Esophagus (tissue), 2 donors: ENCODE measurements at regions not wholly inside any gene's neighbourhood (a gene's known extent, or its start where the extent isn't known, plus 50 kb on each side); places are given as distances from the start of the nearest gene placed in this dataset.

ENCODE experiments used
- H3K27ac ChIP-seq, 2 donors: one replicate each; pipeline ENCODE4 v1.5.1; 2013; ENCODE audit warnings: low read depth in 2 of 2, mild to moderate bottlenecking in 2 of 2, inconsistent platforms in 1 of 2, low read length in 1 of 2, moderate library complexity in 1 of 2
- H3K27me3 ChIP-seq, 2 donors: one replicate each; pipeline ENCODE4 v1.6.1; 2013; ENCODE audit warnings: low read length in 2 of 2, control low read depth in 1 of 2, mild to moderate bottlenecking in 1 of 2; ENCODE audit not compliant: insufficient read depth in 2 of 2, control insufficient read depth in 1 of 2
- H3K36me3 ChIP-seq, 2 donors: one replicate each; pipeline ENCODE4 v1.6.1; 2013; ENCODE audit warnings: low read length in 1 of 2; ENCODE audit not compliant: control insufficient read depth in 2 of 2, insufficient read depth in 2 of 2
- H3K4me1 ChIP-seq, 2 donors: one replicate each; pipeline ENCODE4 v1.6.1; 2013; ENCODE audit warnings: low read length in 1 of 2; ENCODE audit not compliant: control insufficient read depth in 2 of 2, insufficient read depth in 2 of 2
- H3K4me3 ChIP-seq, 2 donors: one replicate each; pipeline ENCODE4 v1.5.1; 2013; ENCODE audit warnings: low read length in 2 of 2, mild to moderate bottlenecking in 2 of 2, low read depth in 1 of 2, moderate library complexity in 1 of 2
- H3K9me3 ChIP-seq, 2 donors: one replicate each; pipeline ENCODE4 v1.6.1; 2013; ENCODE audit warnings: mild to moderate bottlenecking in 2 of 2, low read depth in 1 of 2, low read length in 1 of 2, moderate library complexity in 1 of 2; ENCODE audit not compliant: control insufficient read depth in 2 of 2, insufficient read depth in 1 of 2
- WGBS, 2 donors: extraction: QIAGEN DNeasy Blood & Tissue Kit; methylation state at CpG; one replicate each; pipeline ENCODE4 v1.1.7; 2013; 5-methylcytosine and 5-hydroxymethylcytosine counted together
- donor health status: healthy with polysubstance abuse.
- donor health status: Bipolar disorder and iron deficiency.

- no peaks in the 10 kb centered on the region for H3K4me1 ChIP-seq
- H3K27ac ChIP-seq, result no peak overlapping the region
- no peak overlapping the region for H3K4me3 ChIP-seq
- peaks cover 0 to under 1% of the 10 kb centered on the region in 2 donors for H3K9me3 ChIP-seq
- no peaks in the 10 kb centered on the region for H3K27me3 ChIP-seq
- 68 to 76% methylated on average over 5 of the region's 5 CpGs for WGBS, 2 donors
- H3K36me3 ChIP-seq, result no peaks in the 10 kb centered on the region
Measured at GRCh38 chr13:79874396-79875360, 393.7 kb downstream of the NDFIP2 start.

- H3K27me3 ChIP-seq, result no peaks in the 10 kb centered on the region
Measured at GRCh38 chr13:79871594-79871993, 390.6 kb downstream of the NDFIP2 start.

DNA sequence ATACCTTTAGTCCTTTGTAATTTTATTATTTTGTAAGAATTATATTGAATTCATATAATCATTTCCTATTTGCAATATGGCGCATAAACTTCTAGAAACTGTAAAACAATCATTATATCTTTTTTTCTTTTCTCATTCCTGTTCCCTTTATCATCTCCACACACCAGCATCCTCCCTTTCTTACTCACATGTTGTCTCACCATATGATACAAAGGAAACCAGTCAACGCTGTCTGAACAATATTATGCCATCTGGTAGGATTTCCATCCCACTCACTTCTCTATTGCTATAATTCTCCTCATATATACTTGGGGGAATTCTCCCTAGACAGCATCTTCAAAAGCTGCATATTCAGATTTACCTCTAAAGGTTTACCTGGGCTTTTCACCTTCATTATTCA is 389.8 kb downstream of the NDFIP2 start:
- no peaks in the 10 kb centered on the region for H3K27me3 ChIP-seq
- 92 to 93% methylated on average over 2 of the region's 2 CpGs for WGBS, 2 donors
- H3K4me3 ChIP-seq, result no peak overlapping the region
- H3K4me1 ChIP-seq, result no peaks in the 10 kb centered on the region
- H3K9me3 ChIP-seq, result no peaks in the 10 kb centered on the region
- no peak overlapping the region for H3K27ac ChIP-seq
- H3K36me3 ChIP-seq, result no peaks in the 10 kb centered on the region

More at GRCh38 chr13:79871594-79871993, 390.6 kb downstream of the NDFIP2 start:
- Histone ChIP-seq H3K4me3 (no peak overlapping the region), H3K27ac (no peak overlapping the region), H3K9me3 (no peaks in the 10 kb centered on the region), H3K36me3 (no peaks in the 10 kb centered on the region), H3K4me1 (no peaks in the 10 kb centered on the region)

GRCh38 chr13:79870123-79870522 is 389.2 kb downstream of the NDFIP2 start:
- Histone ChIP-seq H3K9me3 (no peaks in the 10 kb centered on the region), H3K36me3 (no peaks in the 10 kb centered on the region), H3K4me1 (no peaks in the 10 kb centered on the region), H3K4me3 (no peak overlapping the region), H3K27ac (no peak overlapping the region), H3K27me3 (no peaks in the 10 kb centered on the region)

GRCh38 chr13:79869326-79869725 is 388.4 kb downstream of the NDFIP2 start:
- Histone ChIP-seq H3K4me1 (no peaks in the 10 kb centered on the region), H3K36me3 (no peaks in the 10 kb centered on the region), H3K4me3 (no peak overlapping the region), H3K27me3 (no peaks in the 10 kb centered on the region), H3K9me3 (no peaks in the 10 kb centered on the region), H3K27ac (no peak overlapping the region)
- WGBS, 2 donors, result 33 to 41% methylated on average over 2 of the region's 2 CpGs

DNA sequence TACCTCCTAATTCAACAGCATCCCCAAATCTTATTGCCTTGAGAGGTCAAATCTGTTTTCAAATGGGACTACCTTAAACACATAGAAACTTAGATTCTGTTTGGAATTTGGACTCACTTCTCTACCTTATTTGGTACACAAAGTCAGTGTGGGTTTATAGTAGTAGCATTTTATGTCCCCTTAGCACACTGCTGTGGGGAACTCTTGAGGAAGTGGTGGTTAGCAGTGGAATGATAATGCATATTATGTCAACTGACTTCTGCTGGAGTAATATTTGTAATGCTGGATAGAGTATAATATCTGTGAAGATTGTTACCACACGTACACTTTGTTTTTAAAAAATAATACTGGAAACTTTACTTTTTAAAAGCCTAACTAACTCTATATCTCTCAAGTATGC is 386.3 kb downstream of the NDFIP2 start:
- H3K9me3 ChIP-seq, result no peaks in the 10 kb centered on the region
- H3K4me3 ChIP-seq, result no peak overlapping the region
- H3K27ac ChIP-seq, result no peak overlapping the region
- no peaks in the 10 kb centered on the region for H3K27me3 ChIP-seq
- H3K4me1 ChIP-seq, result no peaks in the 10 kb centered on the region
- WGBS, 2 donors, result 70 to 84% methylated on average over 1 of the region's 1 CpG
- H3K36me3 ChIP-seq, result no peaks in the 10 kb centered on the region

DNA sequence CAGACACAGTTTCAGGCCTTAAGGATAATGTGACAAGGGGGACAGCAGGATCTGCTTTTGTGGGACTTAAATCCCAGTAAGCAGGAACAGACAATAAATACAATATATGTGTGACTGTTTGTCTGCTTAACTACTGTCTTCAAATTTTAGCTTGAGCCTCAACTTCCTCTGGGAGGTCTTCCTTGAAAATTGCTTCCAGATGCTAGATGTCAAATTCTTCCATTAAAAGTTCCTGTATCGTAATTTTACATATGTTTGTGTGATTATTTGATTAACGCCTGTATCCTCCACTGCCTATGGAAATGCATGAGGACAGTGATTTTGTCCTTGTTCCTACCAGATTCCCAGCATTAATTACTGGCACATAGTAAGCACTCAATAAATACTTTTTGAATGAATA is 385.5 kb downstream of the NDFIP2 start:
- WGBS, 2 donors, result 90 to 98% methylated on average over 2 of the region's 2 CpGs
- H3K4me3 ChIP-seq, result no peak overlapping the region
- H3K9me3 ChIP-seq, result no peaks in the 10 kb centered on the region
- no peaks in the 10 kb centered on the region for H3K36me3 ChIP-seq
- H3K4me1 ChIP-seq, result no peaks in the 10 kb centered on the region
- no peak overlapping the region for H3K27ac ChIP-seq
- no peaks in the 10 kb centered on the region for H3K27me3 ChIP-seq

DNA sequence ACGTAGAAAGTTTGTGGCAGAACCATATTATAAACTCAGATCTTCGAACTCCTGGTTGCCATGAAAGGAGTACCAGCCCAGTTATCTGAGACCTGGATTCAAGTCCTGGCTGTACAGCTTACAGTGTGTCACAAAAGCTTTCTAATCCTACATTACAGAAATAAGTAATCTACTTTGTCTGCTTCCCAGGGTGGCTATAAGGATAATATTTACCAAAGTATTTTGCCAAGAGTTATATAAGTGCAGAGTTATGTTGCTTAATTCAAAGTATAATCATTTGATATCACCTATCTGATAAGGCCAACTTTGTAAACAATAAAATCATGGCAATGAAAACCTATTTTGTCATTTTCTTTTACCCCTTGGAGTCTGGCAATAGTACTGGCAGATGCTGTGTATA is 381.6 kb downstream of the NDFIP2 start:
- Histone ChIP-seq H3K27me3 (no peaks in the 10 kb centered on the region), H3K4me3 (no peak overlapping the region), H3K27ac (no peak overlapping the region), H3K36me3 (no peaks in the 10 kb centered on the region), H3K9me3 (no peaks in the 10 kb centered on the region), H3K4me1 (no peaks in the 10 kb centered on the region)
- 68 to 85% methylated on average over 2 of the region's 2 CpGs for WGBS, 2 donors

DNA sequence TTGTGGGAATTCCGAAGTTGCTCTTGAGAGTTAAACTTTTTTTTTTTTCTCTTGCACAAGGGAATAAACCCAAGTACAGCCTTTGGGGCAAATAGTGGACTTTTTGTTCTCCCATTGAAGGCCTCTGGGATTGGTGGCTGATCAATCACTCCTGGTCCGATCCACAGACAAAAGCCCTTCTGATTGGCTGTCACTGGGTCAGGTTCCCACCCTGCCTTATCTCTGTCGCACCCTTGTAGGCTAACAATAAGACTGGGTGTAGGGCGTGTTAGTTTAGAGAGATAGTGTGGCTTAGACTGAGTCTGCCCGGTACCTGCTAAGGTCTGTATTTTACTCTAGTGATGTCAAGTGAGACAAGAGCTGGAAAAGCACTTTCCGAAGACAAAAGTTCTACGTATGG is 380.8 kb downstream of the NDFIP2 start:
- Histone ChIP-seq H3K27ac (no peak overlapping the region), H3K36me3 (no peaks in the 10 kb centered on the region), H3K27me3 (no peaks in the 10 kb centered on the region), H3K9me3 (no peaks in the 10 kb centered on the region), H3K4me1 (no peaks in the 10 kb centered on the region), H3K4me3 (no peak overlapping the region)
- 76 to 89% methylated on average over 7 of the region's 7 CpGs for WGBS, 2 donors

- Histone ChIP-seq H3K4me1 (no peaks in the 10 kb centered on the region), H3K4me3 (no peak overlapping the region), H3K9me3 (no peaks in the 10 kb centered on the region), H3K27ac (no peak overlapping the region), H3K27me3 (no peaks in the 10 kb centered on the region), H3K36me3 (no peaks in the 10 kb centered on the region)
- 85 to 94% methylated on average over 3 of the region's 3 CpGs for WGBS, 2 donors
Measured at GRCh38 chr13:79860791-79861190, 379.8 kb downstream of the NDFIP2 start.
